ENCODE measurements at regions not wholly inside any gene's neighbourhood (a gene's known extent, or its start where the extent isn't known, plus 50 kb on each side); places are given as distances from the start of the nearest gene placed in this dataset.

GRCh38 chr15:94780166-94780565 is 548.8 kb downstream of the MCTP2 start:
- TF ChIP-seq CTCF (conservative IDR thresholded peaks at IDR 0.05 in 1 of 2, IDR thresholded peaks at IDR 0.05 in 1 of 2; ENCODE audit: extremely low read depth in 1 of 2, insufficient read depth in 1 of 2, low read depth in 1 of 2, low read length in 2 of 2) (no peak), EZH2 (IDR thresholded peaks at IDR 0.05; ENCODE audit: borderline replicate concordance, low read length) (no peak)
